Testis (tissue), 2 donors: ENCODE measurements at regions not wholly inside any gene's neighbourhood (a gene's known extent, or its start where the extent isn't known, plus 50 kb on each side); places are given as distances from the start of the nearest gene placed in this dataset.
A peak's percentile ranks its signal among the peaks of the same experiment; 100 is the strongest.
"Not testable (repeated sequence)": the region's sequence is repeated elsewhere in the genome, so short reads cannot be mapped to it uniquely, and the experiment has no call there.

ENCODE experiments used
- DNase-seq: peaks from one replicate; pipeline ENCODE4 v3.0.0-alpha.2; 2019
- H3K27ac ChIP-seq, 2 donors: fragments of 200-600 bp; sonication (generic); one replicate each; pipeline ENCODE4 v1.5.1; 2019
- H3K27me3 ChIP-seq: fragments of 200-600 bp; sonication (generic); one replicate; pipeline ENCODE4 v1.5.1; 2019
- H3K36me3 ChIP-seq: fragments of 200-600 bp; sonication (generic); one replicate; pipeline ENCODE4 v1.5.1; 2017; ENCODE audit warnings: low read depth; ENCODE audit errors: missing control alignments
- H3K4me1 ChIP-seq: fragments of 200-600 bp; sonication (generic); one replicate; pipeline ENCODE4 v1.5.1; 2019
- H3K4me3 ChIP-seq, 2 donors: fragments of 200-600 bp; sonication (generic); one replicate each; pipeline ENCODE4 v1.5.1; 2017 to 2019
- H3K9me3 ChIP-seq: fragments of 200-600 bp; sonication (generic); one replicate; pipeline ENCODE4 v1.5.1; 2017
- POLR2A ChIP-seq: fragments of 450-650 bp; IDR thresholded peaks from one replicate; pipeline ENCODE4 v1.6.1; 2017; ENCODE audit warnings: antibody characterized with exemption, mild to moderate bottlenecking, moderate library complexity
- WGBS, 2 donors: methylation state at CpG; one replicate each; pipeline ENCODE4 v1.1.5; 2018; 5-methylcytosine and 5-hydroxymethylcytosine counted together
- intact Hi-C: fragments of 100-400 bp; cut with DNase I; formaldehyde crosslinking; loops from one replicate; pipeline ENCODE4 v1.15.1; 2023; ENCODE audit warnings: low total_unique reads
- TF ChIP-seq, protein P1 (sequence below), 3 experiments: fragments of 450-650 bp in 2 of 3; fragments of 200-600 bp in 1 of 3; sonication (generic) in 1 of 3; IDR thresholded peaks; one replicate each; pipeline ENCODE4 v1.5.1; 2016 to 2019; ENCODE audit warnings: antibody characterized with exemption in 3 of 3, mild to moderate bottlenecking in 2 of 3, moderate library complexity in 1 of 3

DNA sequence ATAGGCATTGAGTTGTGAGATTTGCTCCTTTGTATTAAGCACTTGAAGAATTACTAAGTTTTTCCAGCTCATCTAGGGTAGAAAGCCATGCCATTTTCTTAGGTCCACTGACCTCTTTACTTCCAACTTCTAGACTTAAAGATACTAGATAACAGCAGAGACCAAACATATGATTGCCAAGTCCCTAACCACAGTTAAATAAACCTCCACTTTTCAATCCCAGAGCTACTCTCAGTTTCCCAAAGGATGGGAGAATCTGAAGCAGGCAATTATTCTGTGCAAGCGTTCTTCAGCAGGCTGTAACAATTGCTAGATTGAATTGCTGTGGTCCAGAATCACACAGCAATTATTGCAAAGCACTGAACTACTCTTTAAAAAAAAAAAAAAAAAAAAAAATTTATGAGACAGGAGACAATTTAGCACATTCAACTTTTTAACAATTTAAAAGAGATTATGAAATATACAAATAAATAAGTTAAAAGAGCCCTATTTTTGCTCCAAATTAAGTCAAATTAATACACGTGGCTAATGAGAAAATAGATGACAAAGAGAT is 104.0 kb upstream of the PRSS16 start:
- no peak overlapping the region for H3K27ac ChIP-seq
- 67 to 76% methylated on average over 2 of the region's 2 CpGs for WGBS, 2 donors
- intact Hi-C loops, result no loop called here

DNA sequence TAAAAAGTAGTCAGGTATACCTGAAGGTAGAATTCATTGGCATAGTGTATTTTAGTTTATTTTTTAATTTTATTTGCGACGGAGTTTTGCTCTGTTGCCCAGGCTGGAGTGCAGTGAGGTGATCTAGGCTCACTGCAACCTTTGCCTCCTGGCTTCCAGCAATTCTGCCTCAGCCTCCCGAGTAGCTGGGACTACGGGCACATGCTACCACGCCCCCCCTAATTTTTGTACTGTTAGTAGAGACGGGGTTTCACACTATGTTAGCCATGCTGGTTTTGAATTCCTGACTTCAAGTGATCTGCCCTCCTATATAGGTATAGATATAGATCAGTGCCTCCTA is 102.8 kb upstream of the PRSS16 start:
- Histone ChIP-seq H3K36me3 (no peaks in the 10 kb centered on the region), H3K27me3 (no peaks in the 10 kb centered on the region), H3K9me3 (no peaks in the 10 kb centered on the region), H3K27ac (peak overlapping the region in 1 of 2 donors; percentile 92), H3K4me1 (no peaks in the 10 kb centered on the region), H3K4me3 (peak overlapping the region in 1 of 2 donors; percentile 71)
- intact Hi-C loops, result no loop called here
- TF ChIP-seq, protein P1, sequence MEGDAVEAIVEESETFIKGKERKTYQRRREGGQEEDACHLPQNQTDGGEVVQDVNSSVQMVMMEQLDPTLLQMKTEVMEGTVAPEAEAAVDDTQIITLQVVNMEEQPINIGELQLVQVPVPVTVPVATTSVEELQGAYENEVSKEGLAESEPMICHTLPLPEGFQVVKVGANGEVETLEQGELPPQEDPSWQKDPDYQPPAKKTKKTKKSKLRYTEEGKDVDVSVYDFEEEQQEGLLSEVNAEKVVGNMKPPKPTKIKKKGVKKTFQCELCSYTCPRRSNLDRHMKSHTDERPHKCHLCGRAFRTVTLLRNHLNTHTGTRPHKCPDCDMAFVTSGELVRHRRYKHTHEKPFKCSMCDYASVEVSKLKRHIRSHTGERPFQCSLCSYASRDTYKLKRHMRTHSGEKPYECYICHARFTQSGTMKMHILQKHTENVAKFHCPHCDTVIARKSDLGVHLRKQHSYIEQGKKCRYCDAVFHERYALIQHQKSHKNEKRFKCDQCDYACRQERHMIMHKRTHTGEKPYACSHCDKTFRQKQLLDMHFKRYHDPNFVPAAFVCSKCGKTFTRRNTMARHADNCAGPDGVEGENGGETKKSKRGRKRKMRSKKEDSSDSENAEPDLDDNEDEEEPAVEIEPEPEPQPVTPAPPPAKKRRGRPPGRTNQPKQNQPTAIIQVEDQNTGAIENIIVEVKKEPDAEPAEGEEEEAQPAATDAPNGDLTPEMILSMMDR (IDR thresholded peaks at IDR 0.05), result no peak
- TF ChIP-seq POLR2A, result no peak
- no peak for DNase-seq
- 40 to 41% methylated on average over 6 of the region's 6 CpGs for WGBS, 2 donors

More for the DNA sequence above, 104.0 kb upstream of the PRSS16 start:
- Histone ChIP-seq H3K4me1 (no peaks in the 10 kb centered on the region), H3K27me3 (no peaks in the 10 kb centered on the region), H3K9me3 (no peaks in the 10 kb centered on the region), H3K4me3 (no peak overlapping the region), H3K36me3 (no peaks in the 10 kb centered on the region)
- no peak for DNase-seq
- no peak for TF ChIP-seq POLR2A
- TF ChIP-seq, protein P1 (IDR thresholded peaks at IDR 0.05), result no peak

GRCh38 chr6:27145731-27146455 is 101.6 kb upstream of the PRSS16 start:
- DNase-seq, result peak; percentile 91
- Histone ChIP-seq H3K27me3 (no peaks in the 10 kb centered on the region), H3K36me3 (no peaks in the 10 kb centered on the region), H3K4me3 (peak overlapping the region; percentile 58 to 71), H3K9me3 (no peaks in the 10 kb centered on the region), H3K27ac (peak overlapping the region; percentile 69 to 92), H3K4me1 (no peaks in the 10 kb centered on the region)
- intact Hi-C loops, result no loop called here
- TF ChIP-seq POLR2A, result no peak
- TF ChIP-seq, protein P1 (IDR thresholded peaks at IDR 0.05), result no peak
- WGBS, 2 donors, result 0 to 1% methylated on average over 22 to 25 of the region's 25 CpGs

DNA sequence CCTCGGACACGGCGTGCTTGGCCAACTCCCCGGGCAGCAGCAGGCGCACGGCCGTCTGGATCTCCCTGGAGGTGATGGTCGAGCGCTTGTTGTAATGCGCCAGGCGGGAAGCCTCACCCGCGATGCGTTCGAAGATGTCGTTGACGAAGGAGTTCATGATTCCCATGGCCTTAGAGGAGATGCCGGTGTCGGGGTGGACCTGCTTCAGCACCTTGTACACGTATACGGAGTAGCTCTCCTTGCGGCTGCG is 101.1 kb upstream of the PRSS16 start:
- WGBS, 2 donors, result 0 to 1% methylated on average over 6 to 12 of the region's 23 CpGs
- Histone ChIP-seq H3K27ac (peak overlapping the region; percentile 69 to 92), H3K4me3 (peak overlapping the region; percentile 58 to 71)
- H3K27me3 ChIP-seq, intact Hi-C loops, DNase-seq, H3K9me3 ChIP-seq, H3K4me1 ChIP-seq, H3K36me3 ChIP-seq: not testable (repeated sequence)

- intact Hi-C loops, result no loop called here
- Histone ChIP-seq H3K4me1 (no peaks in the 10 kb centered on the region), H3K36me3 (no peaks in the 10 kb centered on the region), H3K27ac (peak overlapping the region; percentile 69 to 92), H3K9me3 (no peaks in the 10 kb centered on the region), H3K4me3 (peak overlapping the region; percentile 58 to 71), H3K27me3 (no peaks in the 10 kb centered on the region)
- peak; percentile 97 for TF ChIP-seq POLR2A
- TF ChIP-seq, protein P1 (IDR thresholded peaks at IDR 0.05), result no peak
- peak; percentile 92 for DNase-seq
- WGBS, 2 donors, result 0 to 1% methylated on average over 28 to 51 of the region's 51 CpGs
Measured at GRCh38 chr6:27146706-27147505, 100.6 kb upstream of the PRSS16 start.
